HG03469 (cell line): ENCODE measurements at regions not wholly inside any gene's neighbourhood (a gene's known extent, or its start where the extent isn't known, plus 50 kb on each side); places are given as distances from the start of the nearest gene placed in this dataset.
"Not testable (repeated sequence)": the region's sequence is repeated elsewhere in the genome, so short reads cannot be mapped to it uniquely, and the experiment has no call there.

ENCODE experiments used
- ATAC-seq: cut with Tn5 transposase; IDR thresholded peaks from one replicate; pipeline ENCODE4 v1.9.1; 2021; ENCODE audit warnings: mild to moderate bottlenecking, moderate library complexity, moderate number of reproducible peaks; ENCODE audit not compliant: unreplicated experiment

- ATAC-seq = not testable (repeated sequence)
These were observed 83.9 kb upstream of the FRG2C start for GRCh38 chr3:75579981-75580782.

DNA sequence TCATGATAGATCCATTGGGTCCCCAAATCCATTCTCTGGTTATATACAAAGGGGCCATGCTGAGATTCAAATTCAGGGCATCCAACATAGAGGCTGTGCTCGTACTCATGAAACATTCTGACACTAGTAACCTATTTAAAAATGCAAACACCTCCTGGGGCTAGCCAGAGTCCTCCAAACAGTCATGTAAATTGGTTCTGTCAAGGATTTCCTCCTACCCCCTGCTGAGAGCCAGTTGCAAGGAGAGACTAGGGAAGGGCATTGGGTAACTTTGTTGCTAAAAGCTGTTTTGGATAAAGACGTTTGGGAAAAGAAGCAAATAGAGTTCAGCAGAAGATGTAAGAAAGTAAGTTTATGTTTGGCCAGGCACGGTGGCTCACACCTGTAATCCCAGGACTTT is 81.6 kb upstream of the FRG2C start:
- not testable (repeated sequence) for ATAC-seq

GRCh38 chr3:75583116-75583515 is 81.0 kb upstream of the FRG2C start:
- ATAC-seq = not testable (repeated sequence)

DNA sequence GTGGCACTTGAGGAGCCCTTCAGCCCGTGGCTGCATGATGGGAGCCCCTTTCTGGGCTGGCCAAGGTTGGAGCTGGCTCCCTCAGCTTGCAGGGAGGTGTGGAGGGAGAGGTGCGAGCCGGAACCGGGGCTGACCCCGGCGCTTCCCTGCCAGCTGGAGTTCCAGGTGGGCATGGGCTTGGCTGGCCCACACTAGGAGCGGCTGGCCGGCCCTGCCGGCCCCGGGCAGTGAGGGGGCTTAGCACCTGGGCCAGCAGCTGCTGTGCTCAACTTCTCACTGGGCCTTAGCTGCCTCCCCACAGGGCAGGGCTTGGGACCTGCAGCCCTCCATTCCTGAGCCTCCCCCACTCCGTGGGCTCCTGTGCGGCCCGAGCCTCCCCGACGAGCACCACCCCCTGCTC is 76.4 kb upstream of the FRG2C start:
- ATAC-seq = not testable (repeated sequence)

- ATAC-seq = not testable (repeated sequence)
These were observed 73.7 kb upstream of the FRG2C start for GRCh38 chr3:75590382-75590781.

GRCh38 chr3:75604286-75604934 is 59.7 kb upstream of the FRG2C start:
- ATAC-seq = not testable (repeated sequence)

DNA sequence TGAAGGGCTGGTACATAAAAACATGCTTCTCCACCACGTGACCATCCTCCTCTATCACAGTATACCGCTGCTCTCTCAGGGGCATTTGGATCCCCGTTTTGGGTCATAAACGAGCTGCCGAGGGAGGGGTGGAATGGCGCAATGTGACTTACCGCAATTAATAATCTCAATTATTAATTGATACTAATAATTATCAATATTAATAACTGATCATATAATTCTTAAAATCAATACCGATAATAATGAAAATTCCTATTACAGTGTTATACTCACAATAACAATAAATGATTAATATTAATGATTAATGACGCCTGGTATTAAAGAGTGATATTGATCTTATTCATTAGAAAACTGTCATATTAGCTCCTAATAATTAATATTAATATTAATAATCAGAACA is 56.1 kb upstream of the FRG2C start:
- not testable (repeated sequence) for ATAC-seq

- ATAC-seq = not testable (repeated sequence)
These were observed 54.5 kb upstream of the FRG2C start for GRCh38 chr3:75609598-75609997.

DNA sequence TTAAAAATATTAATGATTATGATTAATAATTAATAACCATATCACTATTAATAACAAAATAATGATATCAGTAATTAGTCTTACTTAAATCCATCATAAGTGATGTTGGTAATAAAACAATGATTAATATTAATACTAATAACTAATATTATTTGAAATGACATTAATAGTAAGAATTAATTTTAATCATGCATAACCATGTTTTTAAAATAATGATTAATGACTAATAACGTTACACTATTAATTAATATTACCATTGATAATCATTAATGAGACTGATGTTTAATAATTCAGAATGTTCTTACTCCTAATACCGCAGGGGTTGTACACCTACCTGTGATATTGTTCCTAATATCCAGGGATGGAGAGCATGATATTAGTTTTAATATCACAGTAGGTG is 53.4 kb upstream of the FRG2C start:
- no peak for ATAC-seq

DNA sequence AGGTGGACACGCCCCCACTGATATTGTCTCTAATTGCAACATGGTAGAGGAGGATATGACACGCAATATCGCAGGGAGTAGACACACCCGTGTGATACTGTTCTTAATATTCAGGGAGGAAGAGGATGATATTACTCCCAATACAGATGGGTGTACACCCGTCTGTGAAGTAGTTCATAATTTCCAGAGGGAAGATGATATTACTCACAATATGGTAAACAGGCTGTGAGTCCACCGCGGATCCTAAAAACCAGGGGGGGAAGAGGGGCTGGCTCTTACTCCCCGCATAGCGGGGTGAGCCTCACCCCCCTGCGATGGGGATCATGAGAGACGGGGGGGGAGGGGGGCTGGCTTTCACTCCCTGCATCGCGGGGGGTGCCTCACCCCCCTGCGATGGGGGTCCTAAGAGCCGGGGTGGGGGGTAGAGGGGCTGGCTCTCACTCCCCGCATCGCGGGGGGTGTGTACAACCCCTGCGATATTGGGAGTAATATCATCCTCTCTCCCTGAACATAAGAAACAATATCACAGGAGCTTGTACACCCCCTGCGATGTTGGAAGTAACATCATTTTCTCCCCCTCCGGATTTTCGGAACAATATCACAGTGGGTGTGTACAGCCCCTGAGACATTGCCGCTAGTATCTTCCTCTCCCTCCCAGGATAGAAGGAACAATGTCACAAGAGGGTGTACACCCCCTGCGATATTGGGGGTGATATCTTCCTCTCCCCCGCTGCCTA is 52.2 kb upstream of the FRG2C start:
- ATAC-seq = not testable (repeated sequence)
